Upper lobe of left lung (tissue), 4 donors: ENCODE measurements at regions not wholly inside any gene's neighbourhood (a gene's known extent, or its start where the extent isn't known, plus 50 kb on each side); places are given as distances from the start of the nearest gene placed in this dataset.
"Not testable (repeated sequence)": the region's sequence is repeated elsewhere in the genome, so short reads cannot be mapped to it uniquely, and the experiment has no call there.

Experiments used
- CTCF ChIP-seq, 6 experiments: fragments of 450-650 bp in 4 of 6; fragments of 200-600 bp in 2 of 6; sonication (generic) in 2 of 6; IDR thresholded peaks; one replicate each; pipeline ENCODE4 v1.5.1; 2016 to 2019; ENCODE audit warnings: antibody characterized with exemption in 6 of 6
- EP300 ChIP-seq, 4 donors: sonication (generic); formaldehyde crosslinking; IDR thresholded peaks; one replicate each; pipeline ENCODE4 v1.5.1; 2017; ENCODE audit warnings: antibody characterized with exemption in 4 of 4, control low read depth in 2 of 4

DNA sequence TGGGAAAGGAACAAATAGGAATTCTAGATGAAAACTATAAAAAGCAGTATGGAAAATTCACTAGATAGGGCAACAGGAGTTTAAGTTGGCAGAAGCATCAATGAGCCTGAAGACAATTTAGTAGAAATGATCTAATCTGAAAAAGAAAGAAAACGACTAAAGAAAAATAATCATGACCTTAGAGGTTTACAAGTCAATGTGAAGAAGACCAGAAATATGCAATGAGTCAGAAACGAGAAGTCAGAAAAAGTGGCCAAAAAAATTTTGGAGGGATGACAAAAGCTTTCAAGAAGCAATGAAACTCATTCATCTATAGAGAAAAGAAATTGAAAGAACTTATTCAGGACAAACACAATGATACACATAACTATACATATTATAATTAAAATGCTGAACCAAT lies 1244.0 kb downstream of the RPIA start:
- TF ChIP-seq CTCF, EP300 (IDR thresholded peaks at IDR 0.05): not testable (repeated sequence)
